ENCODE measurements at regions not wholly inside any gene's neighbourhood (a gene's known extent, or its start where the extent isn't known, plus 50 kb on each side); places are given as distances from the start of the nearest gene placed in this dataset.

DNA sequence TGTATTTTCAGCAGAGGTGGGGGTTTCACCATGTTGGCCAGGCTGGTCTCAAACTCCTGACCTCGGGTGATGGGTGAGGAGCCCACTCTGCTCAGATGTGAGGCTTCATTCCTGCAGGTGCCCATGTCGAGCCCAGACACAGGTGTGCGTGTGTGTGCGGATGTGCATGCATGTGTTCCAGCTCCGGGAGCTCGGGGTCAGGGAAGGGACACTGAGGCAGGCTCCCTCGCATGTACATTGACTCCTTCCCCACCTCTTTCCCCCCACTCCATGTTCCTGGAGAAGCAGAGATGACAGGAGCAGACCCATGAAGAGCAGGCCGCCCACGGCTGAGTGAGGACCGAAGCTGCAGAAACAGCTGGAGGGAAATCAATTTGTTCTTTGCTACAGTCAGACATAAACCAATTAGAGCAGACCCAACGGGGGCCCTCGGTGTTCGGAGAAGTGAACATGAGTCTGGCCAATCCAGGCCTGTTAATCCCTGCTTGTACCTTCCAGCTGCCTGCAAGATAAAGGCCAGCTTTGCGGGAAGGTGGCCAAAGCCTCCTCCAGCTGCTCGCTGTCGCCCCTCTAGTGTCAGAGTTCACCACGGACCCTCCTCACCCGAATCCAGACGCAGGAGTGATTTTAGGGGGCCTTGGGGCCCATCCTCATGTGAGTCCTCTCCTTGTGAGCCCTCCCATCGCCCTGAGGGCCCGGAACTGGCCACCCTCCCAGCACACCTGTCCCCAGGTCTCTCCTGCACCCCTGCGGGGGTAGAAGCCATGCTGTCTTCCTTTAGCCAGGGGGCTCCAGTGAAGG, 321.0 kb upstream of the RTL1 start:
- FAIRE-seq (no peak), DNase-seq (ENCODE audit: insufficient read length, low spot score) (no peak)
- TF ChIP-seq, protein P1, sequence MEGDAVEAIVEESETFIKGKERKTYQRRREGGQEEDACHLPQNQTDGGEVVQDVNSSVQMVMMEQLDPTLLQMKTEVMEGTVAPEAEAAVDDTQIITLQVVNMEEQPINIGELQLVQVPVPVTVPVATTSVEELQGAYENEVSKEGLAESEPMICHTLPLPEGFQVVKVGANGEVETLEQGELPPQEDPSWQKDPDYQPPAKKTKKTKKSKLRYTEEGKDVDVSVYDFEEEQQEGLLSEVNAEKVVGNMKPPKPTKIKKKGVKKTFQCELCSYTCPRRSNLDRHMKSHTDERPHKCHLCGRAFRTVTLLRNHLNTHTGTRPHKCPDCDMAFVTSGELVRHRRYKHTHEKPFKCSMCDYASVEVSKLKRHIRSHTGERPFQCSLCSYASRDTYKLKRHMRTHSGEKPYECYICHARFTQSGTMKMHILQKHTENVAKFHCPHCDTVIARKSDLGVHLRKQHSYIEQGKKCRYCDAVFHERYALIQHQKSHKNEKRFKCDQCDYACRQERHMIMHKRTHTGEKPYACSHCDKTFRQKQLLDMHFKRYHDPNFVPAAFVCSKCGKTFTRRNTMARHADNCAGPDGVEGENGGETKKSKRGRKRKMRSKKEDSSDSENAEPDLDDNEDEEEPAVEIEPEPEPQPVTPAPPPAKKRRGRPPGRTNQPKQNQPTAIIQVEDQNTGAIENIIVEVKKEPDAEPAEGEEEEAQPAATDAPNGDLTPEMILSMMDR (IDR thresholded peaks at IDR 0.05; ENCODE audit: insufficient read depth, missing control alignments) = no peak

DNA sequence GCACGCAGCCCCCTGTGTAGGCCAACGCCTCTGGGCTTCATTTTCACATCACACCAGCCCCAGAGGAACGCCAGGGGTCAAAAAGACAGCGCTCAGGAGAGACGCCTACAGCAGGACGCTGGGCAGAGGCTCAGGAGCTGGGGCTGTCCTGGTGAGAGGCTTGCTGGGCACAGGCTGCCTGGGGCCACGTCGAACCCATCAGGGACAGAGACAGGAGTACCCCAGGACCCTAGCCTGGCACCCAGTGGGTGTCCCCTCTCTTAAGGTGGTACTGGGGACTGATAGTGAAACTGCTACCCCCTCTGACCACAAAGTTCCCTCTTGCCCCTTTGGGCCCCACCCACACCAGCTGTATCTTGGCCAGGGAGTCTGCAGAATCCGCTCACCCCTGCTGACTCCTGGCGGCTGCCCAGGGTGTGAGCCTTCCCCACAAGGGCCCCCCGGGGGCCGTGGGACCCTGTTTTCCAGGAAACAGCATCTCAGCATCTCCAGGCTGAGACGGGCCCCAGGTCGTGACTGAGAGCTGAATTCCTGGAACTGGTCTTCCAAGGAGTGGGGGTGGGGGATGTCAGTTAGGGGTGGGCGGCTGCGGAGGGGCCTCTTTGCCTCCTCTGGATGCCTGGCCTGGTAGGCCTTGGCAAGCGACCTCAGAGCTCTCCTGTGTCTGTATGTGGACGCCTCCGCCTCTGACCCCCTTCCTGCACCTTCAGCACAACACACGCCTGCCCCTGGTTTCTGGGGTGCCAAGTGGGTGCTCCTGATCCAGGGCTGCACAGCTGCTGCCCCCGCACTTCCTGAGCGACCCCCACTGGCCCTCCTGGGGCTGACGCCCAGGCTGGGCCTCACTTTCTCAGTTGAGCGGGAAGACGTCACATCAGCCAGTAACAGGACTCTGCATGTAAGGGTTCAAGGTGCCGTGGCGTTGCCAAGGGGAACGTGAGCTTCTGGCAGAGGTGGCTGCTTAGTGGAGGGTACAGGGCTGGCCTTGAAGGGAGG, 321.9 kb upstream of the RTL1 start:
- DNase-seq (ENCODE audit: insufficient read length, low spot score) (no peak), FAIRE-seq (no peak)
- TF ChIP-seq, protein P1 (IDR thresholded peaks at IDR 0.05; ENCODE audit: insufficient read depth, missing control alignments) = no peak

DNA sequence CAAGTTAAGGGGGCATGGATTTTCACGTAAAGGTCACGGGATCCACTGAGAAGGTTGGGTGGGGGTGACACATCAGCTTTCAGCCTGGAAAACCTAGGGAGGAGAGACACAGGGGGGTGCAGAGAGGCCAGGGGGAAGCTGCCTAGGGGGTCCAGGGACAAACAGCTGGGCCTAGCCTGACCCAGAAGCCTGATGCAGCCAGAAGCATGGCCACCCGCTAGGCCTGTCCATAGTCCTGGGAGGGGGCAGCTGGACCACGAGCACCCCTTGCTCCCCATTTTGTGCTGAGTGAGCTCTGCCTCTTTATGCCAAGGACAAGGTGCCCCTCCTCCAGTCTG, 322.7 kb upstream of the RTL1 start:
- TF ChIP-seq, protein P1 (IDR thresholded peaks at IDR 0.05; ENCODE audit: insufficient read depth, missing control alignments) = no peak
- no peak for DNase-seq (ENCODE audit: insufficient read length, low spot score)
- FAIRE-seq = no peak

DNA sequence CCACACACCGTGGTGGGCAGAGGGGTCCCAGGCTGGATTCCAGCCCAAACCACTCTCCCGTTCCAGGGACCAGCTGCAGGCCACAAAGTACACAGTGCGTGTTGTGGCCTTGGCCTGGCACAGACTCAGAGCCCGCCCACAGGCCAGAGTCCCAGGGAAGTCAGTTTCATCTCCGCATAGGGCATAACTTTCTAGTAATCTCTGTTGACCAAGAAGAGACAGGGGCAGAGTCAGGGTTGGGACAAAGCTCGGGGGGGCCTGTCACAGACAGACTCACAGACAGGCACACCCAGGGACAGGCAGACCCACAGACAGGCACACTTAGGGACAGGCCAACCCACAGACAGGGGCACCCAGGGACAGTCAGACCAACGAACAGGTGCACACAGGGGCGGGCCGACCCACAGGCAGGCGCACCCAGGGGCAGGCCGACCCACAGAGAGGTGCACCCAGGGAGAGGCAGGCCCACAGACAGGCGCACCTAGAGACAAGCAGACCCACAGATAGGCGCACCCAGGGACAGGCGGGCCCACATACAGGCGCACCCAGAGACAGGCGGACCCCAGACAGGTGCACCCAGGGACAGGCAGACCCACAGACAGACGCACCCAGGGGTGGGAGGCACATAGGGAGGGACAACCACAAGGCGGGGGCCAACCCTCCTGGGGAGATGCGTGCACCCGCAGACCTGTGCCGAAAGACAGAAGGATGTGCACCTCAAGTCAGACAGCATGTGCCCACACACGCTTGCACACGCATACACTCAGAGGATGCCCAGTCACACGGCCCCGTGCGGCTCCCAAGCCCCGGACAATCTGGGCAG, 323.3 kb upstream of the RTL1 start:
- TF ChIP-seq, protein P1 (IDR thresholded peaks at IDR 0.05; ENCODE audit: insufficient read depth, missing control alignments) = no peak
- FAIRE-seq = no peak
- no peak for DNase-seq (ENCODE audit: insufficient read length, low spot score)

DNA sequence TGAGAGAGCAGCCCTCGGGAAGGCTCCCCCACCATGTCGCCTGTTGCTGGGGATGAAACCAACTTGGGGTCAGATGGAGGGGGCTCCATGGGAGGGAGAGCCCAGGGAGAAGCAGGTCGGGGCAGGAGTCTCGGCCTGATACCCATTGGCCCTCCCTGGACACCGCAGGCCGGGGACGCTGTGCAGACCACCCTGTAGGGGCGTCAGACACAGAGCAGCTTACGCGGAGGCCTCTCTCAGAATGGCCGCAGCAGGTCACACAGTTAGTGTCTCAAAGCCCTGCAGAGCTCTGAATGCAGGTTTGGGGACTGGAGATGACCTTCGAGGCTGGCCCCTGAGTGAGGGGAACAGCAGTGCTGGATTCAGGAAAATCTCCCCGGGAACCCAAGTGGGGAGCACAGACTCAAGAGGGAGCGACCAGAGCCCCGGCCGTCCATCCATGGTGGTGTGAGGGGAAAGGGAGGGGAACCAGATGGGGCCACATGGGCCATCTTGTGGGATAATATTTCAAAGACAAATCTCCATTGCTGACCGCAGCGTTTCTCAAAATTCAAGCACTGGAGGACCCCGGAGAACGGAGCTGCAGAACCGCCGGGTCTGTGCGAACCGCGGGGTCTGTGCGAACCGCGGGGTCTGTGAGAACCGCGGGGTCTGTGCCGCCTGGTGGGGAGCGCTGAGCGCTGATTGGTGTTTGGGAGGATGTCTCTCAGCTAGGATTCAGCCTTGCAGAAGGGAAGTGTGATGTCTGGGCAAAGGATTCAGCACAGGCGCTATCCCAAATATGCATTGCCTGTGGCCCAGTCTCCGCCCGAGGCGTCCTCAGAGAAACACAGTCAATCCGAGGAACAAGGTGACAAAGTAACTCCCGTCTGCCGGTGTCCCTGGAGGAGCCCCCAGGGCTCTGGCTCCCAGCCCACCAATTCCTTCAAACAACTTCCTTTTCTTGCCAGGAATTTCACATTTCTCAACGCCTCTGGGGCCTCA, 324.4 kb upstream of the RTL1 start:
- DNase-seq (ENCODE audit: insufficient read length, low spot score) = no peak
- TF ChIP-seq, protein P1 (IDR thresholded peaks at IDR 0.05; ENCODE audit: insufficient read depth, missing control alignments) = no peak
- FAIRE-seq = no peak
